Effector CD8-positive, alpha-beta T cell (primary cell): ENCODE measurements at regions not wholly inside any gene's neighbourhood (a gene's known extent, or its start where the extent isn't known, plus 50 kb on each side); places are given as distances from the start of the nearest gene placed in this dataset.

Experiments
- DNase-seq: peaks from one replicate; lab custom pipeline; 2025; lab: John Stamatoyannopoulos, UW

GRCh38 chr3:124666067-124666466 is 64.2 kb upstream of the UMPS start:
- no peak for DNase-seq

- DNase-seq, result no peak
These were observed 60.8 kb upstream of the UMPS start for GRCh38 chr3:124669470-124669869.

GRCh38 chr3:124671106-124671505 is 59.1 kb upstream of the UMPS start:
- no peak for DNase-seq

GRCh38 chr3:124674336-124674735 is 55.9 kb upstream of the UMPS start:
- no peak for DNase-seq

DNA sequence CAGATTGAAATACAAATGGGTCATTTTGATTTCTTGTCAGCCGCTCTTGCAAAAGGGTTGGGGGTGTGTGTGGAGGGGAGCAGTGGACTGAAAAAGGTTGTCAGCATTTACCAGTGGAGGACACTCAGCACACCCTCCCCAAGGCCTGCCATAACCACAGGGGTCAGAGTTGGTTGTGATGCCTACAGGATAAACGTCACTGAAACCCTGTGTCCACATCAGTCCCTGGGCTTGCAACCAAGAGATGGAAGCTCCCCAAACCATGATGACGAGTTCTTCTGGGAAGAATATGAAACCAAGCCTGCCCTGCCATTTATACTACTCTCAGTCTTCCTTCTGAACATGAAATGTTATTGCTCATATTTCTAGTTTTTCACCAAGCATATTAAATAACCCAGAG is 54.0 kb upstream of the UMPS start:
- no peak for DNase-seq

DNA sequence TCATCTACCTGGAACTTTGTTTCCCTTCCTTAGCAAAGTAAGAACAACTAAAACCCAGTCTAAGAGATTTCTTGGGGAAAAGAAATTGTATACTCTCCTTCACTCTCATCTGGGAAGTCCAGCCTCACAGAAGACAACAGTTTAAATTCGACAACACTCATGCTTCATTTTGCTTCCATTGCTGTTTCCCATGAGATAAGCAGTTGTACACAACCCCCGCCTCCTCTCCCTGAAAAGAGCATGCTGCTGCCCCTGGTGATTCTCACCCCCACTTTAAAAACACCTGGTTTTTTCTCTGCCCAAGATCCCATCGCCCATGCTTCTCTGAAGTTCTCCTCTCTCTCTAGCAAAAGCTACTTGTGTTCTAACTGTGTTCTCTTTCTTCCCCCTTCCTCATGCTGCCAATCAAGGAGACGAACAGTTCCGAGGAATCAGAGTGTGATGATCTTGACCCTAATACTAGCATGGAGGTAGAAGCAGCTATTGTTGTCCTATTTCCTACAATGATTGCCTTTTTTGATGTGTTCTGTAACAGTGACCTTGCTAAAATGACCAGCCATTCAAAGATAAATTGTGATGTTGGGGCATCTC is 51.1 kb upstream of the UMPS start:
- DNase-seq, result no peak
